Left kidney (tissue), 1 donor: ENCODE measurements at regions not wholly inside any gene's neighbourhood (a gene's known extent, or its start where the extent isn't known, plus 50 kb on each side); places are given as distances from the start of the nearest gene placed in this dataset.

Experiments used
- DNase-seq: peaks from one replicate; pipeline ENCODE4 v3.0.0-alpha.2; 2013

GRCh38 chr10:58140691-58141347 lies 126.9 kb downstream of the IPMK start:
- DNase-seq, result no peak

GRCh38 chr10:58140054-58140453 lies 127.6 kb downstream of the IPMK start:
- no peak for DNase-seq

- DNase-seq, result peak; percentile 48
Measured at GRCh38 chr10:58137813-58138212, 129.9 kb downstream of the IPMK start.

- DNase-seq, result no peak
Measured at GRCh38 chr10:58115218-58116050, 152.3 kb downstream of the IPMK start.

GRCh38 chr10:58109731-58110130 lies 158.0 kb downstream of the IPMK start:
- DNase-seq, result no peak

GRCh38 chr10:58107506-58107905 lies 160.2 kb downstream of the IPMK start:
- no peak for DNase-seq

GRCh38 chr10:58106211-58107035 lies 161.3 kb downstream of the IPMK start:
- DNase-seq, result no peak

GRCh38 chr10:58104351-58104751 lies 163.3 kb downstream of the IPMK start:
- DNase-seq, result no peak

- no peak for DNase-seq
Measured at GRCh38 chr10:58102897-58103296, 164.8 kb downstream of the IPMK start.

GRCh38 chr10:58101682-58102081 lies 166.0 kb downstream of the IPMK start:
- no peak for DNase-seq

GRCh38 chr10:58094985-58095718 lies 172.5 kb downstream of the IPMK start:
- DNase-seq, result no peak

GRCh38 chr10:58091886-58092285 lies 175.8 kb downstream of the IPMK start:
- no peak for DNase-seq

GRCh38 chr10:58089739-58090138 lies 178.0 kb downstream of the IPMK start:
- no peak for DNase-seq

GRCh38 chr10:58087896-58088295 lies 179.8 kb downstream of the IPMK start:
- no peak for DNase-seq

- DNase-seq, result no peak
Measured at GRCh38 chr10:58086763-58087150, 180.9 kb downstream of the IPMK start.

- no peak for DNase-seq
Measured at GRCh38 chr10:58086144-58086762, 181.4 kb downstream of the IPMK start.

- DNase-seq, result no peak
Measured at GRCh38 chr10:58082248-58082647, 185.4 kb downstream of the IPMK start.

GRCh38 chr10:58081353-58081752 lies 186.3 kb downstream of the IPMK start:
- DNase-seq, result no peak

GRCh38 chr10:58079461-58079860 lies 188.2 kb downstream of the IPMK start:
- no peak for DNase-seq

- no peak for DNase-seq
Measured at GRCh38 chr10:58072634-58073033, 195.1 kb downstream of the IPMK start.

- no peak for DNase-seq
Measured at GRCh38 chr10:58070956-58071355, 196.7 kb downstream of the IPMK start.

- no peak for DNase-seq
Measured at GRCh38 chr10:58068809-58069208, 198.9 kb downstream of the IPMK start.
